GM23248 (cell line): ENCODE measurements at regions not wholly inside any gene's neighbourhood (a gene's known extent, or its start where the extent isn't known, plus 50 kb on each side); places are given as distances from the start of the nearest gene placed in this dataset.

Experiments
- EZH2 ChIP-seq: fragments of 200-600 bp; sonication (generic); IDR thresholded peaks from 2 replicates; pipeline ENCODE4 v1.6.1; 2018; ENCODE audit warnings: antibody characterized with exemption, mild to moderate bottlenecking; ENCODE audit not compliant: insufficient read depth, poor library complexity, severe bottlenecking
- EZH2phosphoT487 ChIP-seq: fragments of 200-600 bp; sonication (generic); IDR thresholded peaks from 2 replicates; pipeline ENCODE4 v1.6.1; 2018; ENCODE audit warnings: antibody characterized with exemption, moderate library complexity, mild to moderate bottlenecking, low read depth; ENCODE audit not compliant: insufficient read depth

GRCh38 chr15:85867250-85867649, 72.5 kb upstream of the KLHL25 start:
- TF ChIP-seq EZH2, result no peak
- TF ChIP-seq EZH2phosphoT487, result no peak
